ENCODE measurements at regions not wholly inside any gene's neighbourhood (a gene's known extent, or its start where the extent isn't known, plus 50 kb on each side); places are given as distances from the start of the nearest gene placed in this dataset.

- DNase-seq (ENCODE audit: low spot score) = no peak
Observed at GRCh38 chr10:113219446-113219845, 269.4 kb downstream of the TCF7L2 start.

- no peak for DNase-seq (ENCODE audit: low spot score)
Observed at GRCh38 chr10:113221756-113222168, 271.7 kb downstream of the TCF7L2 start.

- DNase-seq (ENCODE audit: low spot score) = no peak
Observed at GRCh38 chr10:113222207-113222606, 272.2 kb downstream of the TCF7L2 start.

- no peak for DNase-seq (ENCODE audit: low spot score)
Observed at GRCh38 chr10:113225364-113225763, 275.3 kb downstream of the TCF7L2 start.

- no peak for DNase-seq (ENCODE audit: low spot score)
Observed at GRCh38 chr10:113225903-113226302, 275.9 kb downstream of the TCF7L2 start.

GRCh38 chr10:113226399-113226798 lies 276.4 kb downstream of the TCF7L2 start:
- no peak for DNase-seq (ENCODE audit: low spot score)

- no peak for DNase-seq (ENCODE audit: low spot score)
Observed at GRCh38 chr10:113226831-113227445, 276.9 kb downstream of the TCF7L2 start.

GRCh38 chr10:113228530-113228929 lies 278.5 kb downstream of the TCF7L2 start:
- no peak for DNase-seq (ENCODE audit: low spot score)

GRCh38 chr10:113230011-113230610 lies 280.1 kb downstream of the TCF7L2 start:
- DNase-seq (ENCODE audit: low spot score) = no peak

- DNase-seq (ENCODE audit: low spot score) = no peak
Observed at GRCh38 chr10:113232928-113233511, 283.0 kb downstream of the TCF7L2 start.

GRCh38 chr10:113234481-113234880 lies 284.4 kb downstream of the TCF7L2 start:
- no peak for DNase-seq (ENCODE audit: low spot score)

GRCh38 chr10:113235508-113235907 lies 285.5 kb downstream of the TCF7L2 start:
- no peak for DNase-seq (ENCODE audit: low spot score)

GRCh38 chr10:113236998-113237397 lies 287.0 kb downstream of the TCF7L2 start:
- no peak for DNase-seq (ENCODE audit: low spot score)

- no peak for DNase-seq (ENCODE audit: low spot score)
Observed at GRCh38 chr10:113239566-113240350, 289.7 kb downstream of the TCF7L2 start.

- DNase-seq (ENCODE audit: low spot score) = no peak
Observed at GRCh38 chr10:113240736-113241135, 290.7 kb downstream of the TCF7L2 start.

GRCh38 chr10:113241599-113242360 lies 291.7 kb downstream of the TCF7L2 start:
- DNase-seq (ENCODE audit: low spot score) = no peak

- no peak for DNase-seq (ENCODE audit: low spot score)
Observed at GRCh38 chr10:113243311-113243710, 293.3 kb downstream of the TCF7L2 start.

GRCh38 chr10:113244750-113245149 lies 294.7 kb downstream of the TCF7L2 start:
- no peak for DNase-seq (ENCODE audit: low spot score)

- DNase-seq (ENCODE audit: low spot score) = no peak
Observed at GRCh38 chr10:113245286-113245685, 295.2 kb downstream of the TCF7L2 start.

GRCh38 chr10:113247050-113247449 lies 297.0 kb downstream of the TCF7L2 start:
- DNase-seq (ENCODE audit: low spot score) = no peak

GRCh38 chr10:113252650-113253618 lies 299.9 kb upstream of the HABP2 start:
- DNase-seq (ENCODE audit: low spot score) = no peak
